ENCODE measurements at regions not wholly inside any gene's neighbourhood (a gene's known extent, or its start where the extent isn't known, plus 50 kb on each side); places are given as distances from the start of the nearest gene placed in this dataset.

- Histone ChIP-seq H3K36me3 (ENCODE audit: control insufficient read depth in 2 of 2, extremely low read depth in 1 of 2, insufficient read depth in 2 of 2, low read length in 2 of 2) (no peaks in the 10 kb centered on the region), H3K27ac (ENCODE audit: insufficient read depth, low read depth, low read length) (no peak overlapping the region), H3K79me2 (ENCODE audit: control insufficient read depth, insufficient read depth, low read length) (no peaks in the 10 kb centered on the region), H3K27me3 (ENCODE audit: control insufficient read depth in 2 of 2, insufficient read depth in 2 of 2, low read length in 2 of 2) (no peaks in the 10 kb centered on the region), H3K9me1 (replicated peaks; ENCODE audit: control insufficient read depth, extremely low read depth, insufficient read depth, low read length) (no peaks in the 10 kb centered on the region), H3K9ac (replicated peaks; ENCODE audit: extremely low read depth, insufficient read depth, low read length) (no peak overlapping the region), H3K4me1 (ENCODE audit: control insufficient read depth, extremely low read depth, insufficient read depth, low read length) (no peaks in the 10 kb centered on the region), H3K4me2 (ENCODE audit: insufficient read depth, low read length) (no peak overlapping the region), H3K9me3 (replicated peaks; ENCODE audit: control insufficient read depth, insufficient read depth, low read length) (no peaks in the 10 kb centered on the region), H4K20me1 (replicated peaks; ENCODE audit: control insufficient read depth, extremely low read depth, insufficient read depth, low read length) (no peaks in the 10 kb centered on the region), H2AFZ (ENCODE audit: low read depth, low read length) (no peak overlapping the region), H3K4me3 (replicated peaks in 1 of 3; ENCODE audit: insufficient read depth in 1 of 3, low read depth in 1 of 3, low read length in 3 of 3) (no peak overlapping the region)
- intact Hi-C loops (cut with micrococcal nuclease) (no loop called here), dilution Hi-C loops (cut with MboI; ENCODE audit: extremely low pct_ligation_motif_present, low sequenced_read_pairs) (no loop called here)
- DNase-seq (ENCODE audit: low read depth, low spot score): no peak
- no peak for FAIRE-seq
- no TSS peak for BruUV-seq (replicated peaks)
- ChIA-PET POLR2A (no interaction called here), CTCF (interaction anchor here (1.0 to 1.3 kb wide), 2 partner anchors 12 to 126 kb away, joined by 3 read pairs; no protein-coding TSS in a partner anchor)
- TF ChIP-seq MAX (IDR thresholded peaks at IDR 0.05; ENCODE audit: insufficient read depth, insufficient read length): no peak
- no peak for TF ChIP-seq MYC (IDR thresholded peaks at IDR 0.05; ENCODE audit: low read depth, low read length)
- TF ChIP-seq, protein P1, sequence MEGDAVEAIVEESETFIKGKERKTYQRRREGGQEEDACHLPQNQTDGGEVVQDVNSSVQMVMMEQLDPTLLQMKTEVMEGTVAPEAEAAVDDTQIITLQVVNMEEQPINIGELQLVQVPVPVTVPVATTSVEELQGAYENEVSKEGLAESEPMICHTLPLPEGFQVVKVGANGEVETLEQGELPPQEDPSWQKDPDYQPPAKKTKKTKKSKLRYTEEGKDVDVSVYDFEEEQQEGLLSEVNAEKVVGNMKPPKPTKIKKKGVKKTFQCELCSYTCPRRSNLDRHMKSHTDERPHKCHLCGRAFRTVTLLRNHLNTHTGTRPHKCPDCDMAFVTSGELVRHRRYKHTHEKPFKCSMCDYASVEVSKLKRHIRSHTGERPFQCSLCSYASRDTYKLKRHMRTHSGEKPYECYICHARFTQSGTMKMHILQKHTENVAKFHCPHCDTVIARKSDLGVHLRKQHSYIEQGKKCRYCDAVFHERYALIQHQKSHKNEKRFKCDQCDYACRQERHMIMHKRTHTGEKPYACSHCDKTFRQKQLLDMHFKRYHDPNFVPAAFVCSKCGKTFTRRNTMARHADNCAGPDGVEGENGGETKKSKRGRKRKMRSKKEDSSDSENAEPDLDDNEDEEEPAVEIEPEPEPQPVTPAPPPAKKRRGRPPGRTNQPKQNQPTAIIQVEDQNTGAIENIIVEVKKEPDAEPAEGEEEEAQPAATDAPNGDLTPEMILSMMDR (IDR thresholded peaks at IDR 0.05; ENCODE audit: extremely low read depth in 1 of 2, insufficient read depth in 1 of 2, low read depth in 1 of 2, low read length in 2 of 2): no peak
- no peak for TF ChIP-seq FOS (IDR thresholded peaks at IDR 0.05; ENCODE audit: borderline replicate concordance, insufficient read depth, low read length)
- TF ChIP-seq GATA2 (IDR thresholded peaks at IDR 0.05; ENCODE audit: insufficient read depth, insufficient read length, low read depth, low read length): no peak
- TF ChIP-seq POLR2AphosphoS5 (IDR thresholded peaks at IDR 0.05; ENCODE audit: insufficient read depth, low read depth, low read length): no peak
- no peak for TF ChIP-seq POLR2A (IDR thresholded peaks at IDR 0.05; ENCODE audit: low read depth, low read length)
- no peak for TF ChIP-seq JUN (IDR thresholded peaks at IDR 0.05; ENCODE audit: borderline replicate concordance, insufficient read depth, insufficient read length, low read depth)
- no peak for TF ChIP-seq EZH2 (IDR thresholded peaks at IDR 0.05; ENCODE audit: borderline replicate concordance, low read depth, low read length, severe bottlenecking)
Measured at GRCh38 chr4:144489831-144490230, 156.1 kb upstream of the HHIP start.

Measured in endothelial cell of umbilical vein (primary cell).